ENCODE measurements at regions not wholly inside any gene's neighbourhood (a gene's known extent, or its start where the extent isn't known, plus 50 kb on each side); places are given as distances from the start of the nearest gene placed in this dataset.

DNA sequence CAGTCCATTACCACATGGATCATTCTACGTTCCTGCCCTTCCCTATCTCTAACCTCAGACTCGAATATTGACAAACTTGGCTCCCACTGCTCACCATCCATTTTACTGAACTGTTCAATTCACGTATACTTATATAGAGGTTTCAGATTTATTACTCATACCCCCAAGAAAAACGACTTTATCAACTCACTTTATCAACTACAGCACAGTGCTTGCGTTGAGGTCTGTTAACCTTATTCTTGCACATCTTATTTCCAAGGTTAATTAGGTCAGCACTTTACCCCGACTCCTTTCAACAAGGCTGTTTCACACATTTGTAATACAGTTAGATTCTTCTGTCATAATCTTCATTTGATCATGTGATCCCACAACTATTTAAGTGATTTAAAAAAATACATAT is 162.3 kb upstream of the AHR start:
- H3K4me1 Mint-ChIP-seq (ENCODE audit: low read depth) = peaks cover 51% of the 10 kb centered on the region
- DNase-seq (ENCODE audit: low spot score) = no peak
- H3K27ac Mint-ChIP-seq = no peak overlapping the region
- no peaks in the 10 kb centered on the region for H3K9me3 Mint-ChIP-seq
- peaks cover 2% of the 10 kb centered on the region for H3K36me3 Mint-ChIP-seq (ENCODE audit: low read depth)
- H3K4me3 Mint-ChIP-seq = no peak overlapping the region
- no peaks in the 10 kb centered on the region for H3K27me3 Mint-ChIP-seq (ENCODE audit: insufficient read depth)
- intact Hi-C loops (cut with micrococcal nuclease) = loop anchor here (5.0 to 10.0 kb wide), 3 partner anchors 36 to 511 kb away; no protein-coding TSS in a partner anchor

DNA sequence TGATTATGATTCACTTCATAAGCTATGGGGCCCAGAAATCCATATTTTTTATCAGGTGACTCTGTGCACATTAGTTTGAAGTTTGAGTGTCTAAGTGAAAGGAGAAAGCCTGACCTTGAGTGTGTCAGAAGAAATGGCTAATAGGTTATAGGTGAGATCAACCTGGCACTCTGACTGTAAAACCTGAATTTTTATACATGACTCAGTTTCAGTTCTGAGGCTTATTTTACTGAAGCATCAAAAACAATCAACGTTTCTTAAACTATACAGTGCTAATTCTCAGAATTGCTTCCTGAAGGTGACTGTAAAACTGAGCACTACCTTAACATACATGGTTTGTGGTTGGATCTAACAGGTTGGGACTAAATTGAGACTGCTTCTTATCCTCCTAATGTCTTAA is 159.4 kb upstream of the AHR start:
- Mint-ChIP-seq H3K9me3 (peaks cover 6% of the 10 kb centered on the region), H3K36me3 (ENCODE audit: low read depth) (peaks cover 1% of the 10 kb centered on the region), H3K27me3 (ENCODE audit: insufficient read depth) (no peaks in the 10 kb centered on the region), H3K4me1 (ENCODE audit: low read depth) (peaks cover 66% of the 10 kb centered on the region), H3K27ac (peak overlapping the region; percentile 81), H3K4me3 (no peak overlapping the region)
- DNase-seq (ENCODE audit: low spot score) = no peak
- intact Hi-C loops (cut with micrococcal nuclease) = loop anchor here (1.0 to 10.0 kb wide), 6 partner anchors 20 to 514 kb away; no protein-coding TSS in a partner anchor

GRCh38 chr7:17140406-17140805 is 158.0 kb upstream of the AHR start:
- Mint-ChIP-seq H3K9me3 (peaks cover 6% of the 10 kb centered on the region), H3K4me3 (no peak overlapping the region), H3K36me3 (ENCODE audit: low read depth) (no peaks in the 10 kb centered on the region), H3K27ac (no peak overlapping the region), H3K4me1 (ENCODE audit: low read depth) (peaks cover 66% of the 10 kb centered on the region), H3K27me3 (ENCODE audit: insufficient read depth) (no peaks in the 10 kb centered on the region)
- DNase-seq (ENCODE audit: low spot score) = no peak
- intact Hi-C loops (cut with micrococcal nuclease) = loop anchor here (5.0 to 10.0 kb wide), 4 partner anchors 78 to 804 kb away; partner anchors contain the start of genes ANKMY2, BZW2 and SNX13

- no peak for DNase-seq (ENCODE audit: low spot score)
These were observed 155.5 kb upstream of the AHR start for GRCh38 chr7:17142831-17143541.

DNA sequence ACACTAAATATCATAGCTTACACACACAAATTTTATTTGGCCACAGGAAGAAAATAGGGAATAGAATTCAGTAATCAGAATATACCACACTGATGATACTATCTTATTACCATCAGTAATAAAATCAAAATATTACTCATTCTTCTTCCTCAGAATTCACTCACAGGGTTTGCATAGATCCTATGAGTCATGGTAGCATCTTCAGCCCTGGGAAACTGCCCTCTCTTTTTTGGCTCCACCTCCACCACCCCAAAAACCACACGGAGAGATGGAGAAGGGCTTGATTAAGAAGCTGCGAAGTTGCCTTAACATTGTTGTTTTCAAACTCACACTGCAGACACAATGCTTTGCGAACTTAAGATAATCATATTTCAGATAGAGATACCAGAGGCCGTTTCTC is 154.1 kb upstream of the AHR start:
- Mint-ChIP-seq H3K36me3 (ENCODE audit: low read depth) (peaks cover 1% of the 10 kb centered on the region), H3K4me1 (ENCODE audit: low read depth) (peaks cover 46% of the 10 kb centered on the region), H3K27ac (peak overlapping the region; percentile 25), H3K9me3 (peaks cover 6% of the 10 kb centered on the region), H3K27me3 (ENCODE audit: insufficient read depth) (no peaks in the 10 kb centered on the region), H3K4me3 (peak overlapping the region; percentile 1)
- intact Hi-C loops (cut with micrococcal nuclease) = loop anchor here (1.0 to 10.0 kb wide), 10 partner anchors 10 to 800 kb away; partner anchors contain the start of genes ANKMY2, BZW2 and SNX13
- DNase-seq (ENCODE audit: low spot score) = peak; percentile 49

More at GRCh38 chr7:17142831-17143541, 155.5 kb upstream of the AHR start:
- peak overlapping the region; percentile 59 for H3K27ac Mint-ChIP-seq
- intact Hi-C loops (cut with micrococcal nuclease) = loop anchor here (5.0 to 10.0 kb wide), 4 partner anchors 81 to 802 kb away; partner anchors contain the start of genes ANKMY2, BZW2 and SNX13
- peaks cover 60% of the 10 kb centered on the region for H3K4me1 Mint-ChIP-seq (ENCODE audit: low read depth)
- peaks cover 1% of the 10 kb centered on the region for H3K36me3 Mint-ChIP-seq (ENCODE audit: low read depth)
- H3K4me3 Mint-ChIP-seq = peak overlapping the region; percentile 35
- H3K27me3 Mint-ChIP-seq (ENCODE audit: insufficient read depth) = no peaks in the 10 kb centered on the region
- peaks cover 6% of the 10 kb centered on the region for H3K9me3 Mint-ChIP-seq

DNA sequence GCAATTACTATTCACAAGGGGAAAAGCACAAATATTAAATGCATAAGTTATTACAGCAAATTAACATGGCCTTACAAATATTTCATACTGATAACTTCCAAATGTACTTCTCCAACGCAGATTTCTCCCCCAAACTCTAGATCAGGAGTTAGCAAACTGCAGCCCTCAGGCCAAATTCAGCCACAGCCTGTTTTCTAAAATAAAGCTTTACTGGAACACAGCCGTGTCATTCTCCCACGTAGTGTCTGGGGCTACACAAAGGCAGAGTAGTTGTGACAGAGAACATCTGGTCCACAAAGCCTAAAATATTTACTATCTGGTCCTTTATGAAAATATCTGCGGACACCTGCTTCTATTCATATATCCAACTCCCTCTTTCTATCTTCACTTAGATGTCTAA is 151.8 kb upstream of the AHR start:
- Mint-ChIP-seq H3K27me3 (ENCODE audit: insufficient read depth) (no peaks in the 10 kb centered on the region), H3K27ac (no peak overlapping the region), H3K36me3 (ENCODE audit: low read depth) (peaks cover 1% of the 10 kb centered on the region), H3K9me3 (peaks cover 6% of the 10 kb centered on the region), H3K4me3 (no peak overlapping the region), H3K4me1 (ENCODE audit: low read depth) (peaks cover 42% of the 10 kb centered on the region)
- no peak for DNase-seq (ENCODE audit: low spot score)
- intact Hi-C loops (cut with micrococcal nuclease) = loop anchor here (10.0 kb wide), 2 partner anchors 502 to 798 kb away; partner anchors contain the start of genes ANKMY2, BZW2 and SNX13

DNA sequence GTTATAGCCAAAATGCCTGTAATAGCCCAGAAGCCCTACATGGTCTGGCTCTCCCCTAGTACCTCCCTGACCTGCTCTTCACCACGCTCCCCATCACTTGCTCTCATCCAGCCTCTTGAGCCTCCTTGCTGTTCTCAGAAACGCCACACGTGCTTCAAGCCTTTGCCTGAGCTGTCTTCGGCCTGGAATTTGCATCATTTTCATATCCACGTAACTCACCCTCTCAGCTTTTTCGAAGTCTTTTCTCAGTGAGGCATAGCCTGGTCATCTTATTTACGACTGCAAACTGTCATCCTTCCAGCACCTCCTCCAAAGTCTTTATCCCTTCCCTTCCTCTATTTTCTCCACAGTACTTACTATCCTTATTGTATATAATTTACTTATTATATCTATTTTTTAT is 151.0 kb upstream of the AHR start:
- H3K27me3 Mint-ChIP-seq (ENCODE audit: insufficient read depth) = no peaks in the 10 kb centered on the region

GRCh38 chr7:17150018-17150417 is 148.4 kb upstream of the AHR start:
- H3K4me1 Mint-ChIP-seq (ENCODE audit: low read depth) = peaks cover 34% of the 10 kb centered on the region
- peaks cover 4% of the 10 kb centered on the region for H3K36me3 Mint-ChIP-seq (ENCODE audit: low read depth)
- no peak overlapping the region for H3K27ac Mint-ChIP-seq
- peaks cover 10% of the 10 kb centered on the region for H3K9me3 Mint-ChIP-seq
- DNase-seq (ENCODE audit: low spot score) = no peak
- peaks cover 3% of the 10 kb centered on the region for H3K27me3 Mint-ChIP-seq (ENCODE audit: insufficient read depth)
- intact Hi-C loops (cut with micrococcal nuclease) = no loop called here
- H3K4me3 Mint-ChIP-seq = no peak overlapping the region

More for the DNA sequence above, 151.0 kb upstream of the AHR start:
- intact Hi-C loops (cut with micrococcal nuclease) = loop anchor here (10.0 kb wide), 2 partner anchors 503 to 797 kb away; partner anchors contain the start of genes ANKMY2, BZW2 and SNX13
- Mint-ChIP-seq H3K4me1 (ENCODE audit: low read depth) (peaks cover 42% of the 10 kb centered on the region), H3K36me3 (ENCODE audit: low read depth) (peaks cover 1% of the 10 kb centered on the region), H3K9me3 (peaks cover 6% of the 10 kb centered on the region), H3K4me3 (no peak overlapping the region), H3K27ac (no peak overlapping the region)
- DNase-seq (ENCODE audit: low spot score) = no peak

GRCh38 chr7:17152721-17153120 is 145.7 kb upstream of the AHR start:
- peaks cover 10% of the 10 kb centered on the region for H3K9me3 Mint-ChIP-seq
- intact Hi-C loops (cut with micrococcal nuclease) = loop anchor here (1.0 kb wide), 1 partner anchor 7 kb away; no protein-coding TSS in a partner anchor
- peaks cover 30% of the 10 kb centered on the region for H3K4me1 Mint-ChIP-seq (ENCODE audit: low read depth)
- DNase-seq (ENCODE audit: low spot score) = no peak
- no peak overlapping the region for H3K4me3 Mint-ChIP-seq
- H3K36me3 Mint-ChIP-seq (ENCODE audit: low read depth) = peaks cover 2% of the 10 kb centered on the region
- H3K27me3 Mint-ChIP-seq (ENCODE audit: insufficient read depth) = peaks cover 9% of the 10 kb centered on the region
- H3K27ac Mint-ChIP-seq = no peak overlapping the region

- Mint-ChIP-seq H3K27ac (no peak overlapping the region), H3K4me1 (ENCODE audit: low read depth) (peaks cover 39% of the 10 kb centered on the region), H3K4me3 (no peak overlapping the region), H3K36me3 (ENCODE audit: low read depth) (peaks cover 2% of the 10 kb centered on the region), H3K27me3 (ENCODE audit: insufficient read depth) (peaks cover 9% of the 10 kb centered on the region), H3K9me3 (peaks cover 10% of the 10 kb centered on the region)
- no peak for DNase-seq (ENCODE audit: low spot score)
- intact Hi-C loops (cut with micrococcal nuclease) = loop anchor here (1.0 kb wide), 1 partner anchor 8 kb away; no protein-coding TSS in a partner anchor
These were observed 144.9 kb upstream of the AHR start for GRCh38 chr7:17153536-17153935.

DNA sequence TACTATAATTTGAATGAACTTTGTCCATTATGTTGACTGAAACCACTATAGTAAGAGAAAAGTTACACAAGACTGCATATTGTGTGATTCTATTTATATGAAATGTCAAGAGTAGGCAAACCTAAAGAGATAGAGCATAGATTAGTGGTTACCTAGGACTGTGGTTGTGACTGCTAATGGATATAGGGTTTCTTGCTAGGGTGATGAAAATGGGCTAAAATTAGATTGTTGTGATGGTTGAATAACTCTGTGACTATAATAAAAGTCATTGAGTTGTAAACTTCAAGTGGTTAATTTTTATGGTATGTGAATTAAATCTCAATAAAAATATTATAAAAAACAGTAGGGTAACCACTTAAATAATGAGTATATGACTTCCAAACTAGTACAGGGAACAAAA is 142.9 kb upstream of the AHR start:
- no peak overlapping the region for H3K27ac Mint-ChIP-seq
- intact Hi-C loops (cut with micrococcal nuclease) = loop anchor here (5.0 kb wide), 2 partner anchors 98 to 158 kb away; no protein-coding TSS in a partner anchor
- H3K9me3 Mint-ChIP-seq = peaks cover 10% of the 10 kb centered on the region
- H3K4me1 Mint-ChIP-seq (ENCODE audit: low read depth) = peaks cover 49% of the 10 kb centered on the region
- no peak for DNase-seq (ENCODE audit: low spot score)
- no peak overlapping the region for H3K4me3 Mint-ChIP-seq
- H3K36me3 Mint-ChIP-seq (ENCODE audit: low read depth) = peaks cover 2% of the 10 kb centered on the region
- H3K27me3 Mint-ChIP-seq (ENCODE audit: insufficient read depth) = peaks cover 9% of the 10 kb centered on the region

DNA sequence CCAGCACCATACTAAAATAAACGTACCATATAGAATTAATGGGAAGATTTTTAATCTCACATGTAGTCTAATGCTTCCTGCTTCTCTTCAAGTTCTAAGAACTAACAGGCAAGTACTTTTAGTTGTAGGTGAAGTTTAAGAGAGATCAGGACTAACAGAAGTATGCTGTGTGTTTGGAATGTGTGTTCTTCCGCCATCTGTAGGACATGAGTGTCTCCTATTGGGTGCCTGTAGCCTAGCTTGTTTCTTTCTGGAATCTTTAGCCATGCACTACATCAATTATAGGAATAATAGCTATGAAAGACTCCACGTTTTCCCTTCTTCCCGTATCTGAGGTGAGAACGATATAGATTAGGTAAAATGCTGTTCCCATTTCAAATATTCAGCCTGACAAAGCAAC is 140.2 kb upstream of the AHR start:
- H3K27me3 Mint-ChIP-seq (ENCODE audit: insufficient read depth) = peaks cover 13% of the 10 kb centered on the region
- peaks cover 13% of the 10 kb centered on the region for H3K36me3 Mint-ChIP-seq (ENCODE audit: low read depth)
- intact Hi-C loops (cut with micrococcal nuclease) = loop anchor here (2.0 to 5.0 kb wide), 4 partner anchors 101 to 175 kb away; no protein-coding TSS in a partner anchor
- H3K27ac Mint-ChIP-seq = no peak overlapping the region
- H3K4me3 Mint-ChIP-seq = no peak overlapping the region
- peaks cover 40% of the 10 kb centered on the region for H3K4me1 Mint-ChIP-seq (ENCODE audit: low read depth)
- no peak for DNase-seq (ENCODE audit: low spot score)
- H3K9me3 Mint-ChIP-seq = peaks cover 27% of the 10 kb centered on the region

DNA sequence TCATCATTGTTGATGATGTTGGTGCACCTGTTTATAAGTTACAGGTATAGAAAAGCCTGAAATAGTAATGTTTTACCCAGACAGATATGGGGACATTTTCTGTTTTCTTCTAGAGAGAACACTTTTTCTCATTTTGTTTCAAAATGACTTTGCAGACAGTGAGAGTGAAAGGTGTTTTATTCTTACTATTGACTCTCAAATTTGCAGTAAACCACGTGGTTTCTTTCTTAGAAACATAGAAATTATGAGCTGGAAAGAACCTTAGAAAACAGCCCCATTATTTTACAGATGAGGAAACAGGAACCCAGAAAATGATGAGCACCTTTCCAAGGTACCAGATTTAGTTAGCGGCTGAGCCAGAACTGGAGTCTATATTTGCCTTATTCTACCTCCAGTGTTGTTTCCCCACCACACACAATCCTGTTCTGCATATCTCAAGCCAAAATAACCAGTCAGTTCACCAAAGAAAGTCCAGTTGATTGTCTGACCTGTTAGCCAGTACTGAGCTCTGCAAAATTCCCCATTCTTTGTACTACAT is 138.9 kb upstream of the AHR start:
- Mint-ChIP-seq H3K4me1 (ENCODE audit: low read depth) (peaks cover 30% of the 10 kb centered on the region), H3K27me3 (ENCODE audit: insufficient read depth) (peaks cover 10% of the 10 kb centered on the region), H3K27ac (peak overlapping the region; percentile 55), H3K4me3 (no peak overlapping the region), H3K36me3 (ENCODE audit: low read depth) (peaks cover 12% of the 10 kb centered on the region), H3K9me3 (peaks cover 19% of the 10 kb centered on the region)
- intact Hi-C loops (cut with micrococcal nuclease) = loop anchor here (1.0 to 5.0 kb wide), 11 partner anchors 8 to 177 kb away; partner anchors contain the start of gene AHR
- no peak for DNase-seq (ENCODE audit: low spot score)

Data from activated T-helper 1 cell treated with anti-CD3 and anti-CD28 coated beads, Interleukin-12 subunit alpha, Interleukin-12 subunit beta, Interleukin-2, Interleukin-4 antibody, amounts not matched to agents 30 ng/mL and 10 ng/mL and 1 ng/mL, durations not matched to agents 14 hours and 24 hours and 36 hours (primary cell).